DMS153 treated with DMSO at 0.1 percent for 48 hours (cell line): ENCODE measurements at regions not wholly inside any gene's neighbourhood (a gene's known extent, or its start where the extent isn't known, plus 50 kb on each side); places are given as distances from the start of the nearest gene placed in this dataset.

ENCODE experiments used
- DNase-seq: peaks from one replicate; lab custom pipeline; 2025; ENCODE audit not compliant: unreplicated experiment; lab: John Stamatoyannopoulos, UW

DNA sequence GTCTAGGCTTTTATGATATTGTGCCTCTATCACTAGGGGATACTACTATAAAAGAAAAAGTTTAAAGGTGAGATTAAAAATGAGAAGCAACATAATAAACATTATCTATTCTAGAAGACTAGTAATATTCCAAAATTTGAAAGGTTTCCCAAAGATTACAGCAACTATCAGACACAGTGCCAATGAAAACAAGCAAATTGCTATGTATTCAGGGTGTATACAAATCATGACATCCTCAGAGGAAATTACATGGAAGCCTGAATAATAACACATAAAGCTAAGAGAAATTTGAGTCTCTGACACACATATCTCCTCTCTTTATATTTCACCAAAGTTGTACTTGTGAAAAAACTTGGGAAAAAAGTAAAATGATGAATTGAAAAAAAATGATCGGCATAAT lies 327.0 kb downstream of the SEC23A start:
- DNase-seq, result no peak

DNA sequence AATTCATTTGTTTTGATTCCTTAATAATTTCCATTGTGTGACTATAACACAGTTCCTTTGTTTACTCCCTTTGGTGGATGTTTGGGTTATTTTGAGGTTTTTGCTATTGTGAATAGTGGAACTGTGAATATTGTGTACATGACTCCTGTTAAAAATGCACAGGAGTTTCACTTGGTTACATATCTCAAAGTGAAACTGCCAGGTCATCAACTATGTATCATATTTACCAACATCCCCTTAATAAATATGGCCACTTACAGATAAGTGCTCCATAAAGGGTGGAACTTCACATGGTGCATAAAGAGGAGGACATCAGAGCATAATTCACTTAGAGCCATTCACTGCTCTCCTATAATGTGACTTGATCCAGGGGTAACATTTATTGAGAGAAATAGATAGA lies 328.9 kb downstream of the SEC23A start:
- DNase-seq, result no peak

DNA sequence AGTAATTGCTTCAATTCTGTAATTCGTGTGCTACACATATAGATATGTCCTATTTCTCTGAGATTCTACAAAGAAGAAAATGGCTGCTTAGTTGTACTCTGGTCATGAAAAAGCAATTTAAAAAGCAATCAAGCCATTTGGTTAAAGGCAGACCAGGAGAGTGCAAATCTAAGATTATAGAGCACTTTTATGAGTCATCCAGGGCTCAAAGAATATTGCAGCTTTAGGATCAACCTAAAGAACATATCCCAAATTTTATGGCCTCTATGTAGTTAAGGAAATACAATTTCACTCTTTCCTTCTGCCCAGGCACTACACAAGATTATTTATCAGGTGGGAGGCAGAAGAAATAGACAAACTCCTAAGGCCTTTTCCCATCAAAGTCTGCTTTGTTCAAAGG lies 332.8 kb downstream of the SEC23A start:
- no peak for DNase-seq

DNA sequence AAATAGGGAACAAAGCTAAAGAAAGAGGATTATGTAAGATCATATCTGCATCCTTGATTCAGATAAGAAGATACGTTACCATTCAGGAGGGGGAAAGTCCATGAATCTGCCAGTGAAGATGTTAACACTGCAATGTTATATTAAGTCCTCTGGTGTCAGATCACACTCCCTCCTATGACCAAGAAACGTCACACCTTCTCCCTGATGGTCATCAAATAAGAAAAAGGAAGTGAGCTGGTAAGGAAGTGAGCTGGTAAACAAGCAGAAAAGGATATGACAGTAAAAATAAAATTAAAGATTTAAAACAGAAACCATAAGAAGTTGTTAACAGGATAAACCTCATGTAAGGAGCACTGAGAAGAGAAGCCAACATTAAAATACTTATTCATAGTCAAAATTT lies 340.2 kb downstream of the SEC23A start:
- no peak for DNase-seq

DNA sequence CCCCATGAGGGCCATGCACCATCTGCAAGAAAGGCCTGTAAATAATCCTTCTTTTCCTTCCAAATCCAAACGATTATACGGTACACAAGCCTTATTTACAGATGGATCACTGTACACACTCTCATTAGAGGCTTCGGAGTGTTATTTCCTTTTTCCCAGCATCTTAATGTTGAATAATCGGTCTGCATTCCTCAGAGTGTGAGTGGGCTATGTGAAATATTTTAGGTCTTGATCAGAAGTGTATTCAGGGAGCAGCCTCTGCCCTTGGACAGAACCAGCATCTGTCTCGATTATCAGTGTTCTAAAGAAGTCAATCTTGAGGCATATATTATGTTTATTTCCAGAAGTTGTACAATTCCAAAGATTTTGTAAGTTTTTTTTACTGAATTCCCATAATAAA lies 340.6 kb downstream of the SEC23A start:
- no peak for DNase-seq

DNA sequence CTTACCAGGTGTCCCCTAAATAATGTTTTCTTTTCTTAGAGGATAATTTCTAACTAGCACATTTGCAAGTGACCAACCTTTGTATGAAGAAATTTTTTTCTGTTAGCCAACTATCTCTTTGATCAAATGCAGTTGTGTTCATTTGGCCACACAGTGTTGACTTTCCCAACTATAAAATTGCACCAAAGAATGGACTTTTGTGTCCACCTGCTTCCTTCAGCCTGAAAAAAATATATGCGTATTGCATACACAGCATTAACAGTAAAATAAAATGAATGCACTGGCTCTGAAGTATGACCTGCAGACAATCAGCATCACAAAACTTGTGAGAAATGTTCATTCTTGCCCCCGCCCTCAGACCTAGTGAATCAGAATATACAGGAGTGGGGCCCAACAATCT lies 342.0 kb downstream of the SEC23A start:
- no peak for DNase-seq

DNA sequence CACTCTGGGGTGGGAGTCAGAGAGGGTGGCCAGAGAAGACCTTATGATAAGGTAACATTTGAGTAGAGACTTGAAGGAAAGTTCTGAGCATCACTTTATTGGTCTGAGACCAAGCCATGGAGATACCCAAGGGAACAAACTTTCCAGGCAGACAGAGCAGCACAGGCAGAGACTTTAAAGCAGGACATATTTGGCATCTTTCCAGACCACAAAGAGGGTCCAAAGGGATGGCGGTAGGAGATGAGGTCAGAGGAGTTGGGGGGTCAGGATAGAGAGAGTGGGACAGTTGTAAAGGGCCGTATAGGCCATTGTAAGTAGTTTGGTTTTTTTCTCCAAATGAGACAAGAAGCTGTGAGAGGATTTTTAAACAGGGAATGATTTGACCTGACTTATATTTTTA lies 344.4 kb downstream of the SEC23A start:
- DNase-seq, result no peak

DNA sequence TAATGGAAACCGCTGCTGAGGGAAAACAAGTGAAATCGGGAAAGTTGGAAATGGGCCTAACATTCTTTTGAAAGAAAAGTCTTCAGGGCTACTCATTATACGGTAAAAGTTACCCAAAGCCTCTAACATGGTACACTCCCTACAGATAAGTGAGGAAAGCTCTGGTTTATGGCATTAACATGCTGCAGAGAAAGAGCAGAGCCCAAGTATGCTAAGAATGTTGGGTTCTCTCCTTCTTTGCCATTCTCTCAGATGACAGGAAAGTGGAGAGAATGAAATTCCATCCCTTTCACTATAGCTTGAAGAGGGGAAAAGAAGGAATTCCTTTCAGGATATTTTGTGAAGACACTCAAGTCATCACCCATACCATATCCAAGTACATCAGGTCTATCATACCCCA lies 348.0 kb downstream of the SEC23A start:
- DNase-seq, result no peak

DNA sequence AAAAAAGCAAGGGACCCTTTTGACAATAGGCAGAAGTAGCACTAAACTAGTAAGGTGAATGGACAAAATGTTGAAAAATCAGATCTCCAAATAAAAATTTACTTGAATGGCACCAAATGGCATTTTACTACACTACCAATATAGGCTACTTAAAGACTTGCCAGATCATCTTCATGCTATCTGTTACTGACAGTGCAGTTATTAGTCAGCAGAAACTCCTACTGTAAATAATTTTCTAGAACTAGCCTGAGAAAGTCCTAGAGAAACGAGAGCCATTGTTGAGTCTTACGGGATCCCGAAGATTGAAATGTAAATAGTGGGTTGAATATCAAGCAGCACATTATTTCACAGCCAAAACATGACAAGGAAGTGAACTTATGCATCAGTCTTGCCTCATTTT lies 350.3 kb downstream of the SEC23A start:
- no peak for DNase-seq

DNA sequence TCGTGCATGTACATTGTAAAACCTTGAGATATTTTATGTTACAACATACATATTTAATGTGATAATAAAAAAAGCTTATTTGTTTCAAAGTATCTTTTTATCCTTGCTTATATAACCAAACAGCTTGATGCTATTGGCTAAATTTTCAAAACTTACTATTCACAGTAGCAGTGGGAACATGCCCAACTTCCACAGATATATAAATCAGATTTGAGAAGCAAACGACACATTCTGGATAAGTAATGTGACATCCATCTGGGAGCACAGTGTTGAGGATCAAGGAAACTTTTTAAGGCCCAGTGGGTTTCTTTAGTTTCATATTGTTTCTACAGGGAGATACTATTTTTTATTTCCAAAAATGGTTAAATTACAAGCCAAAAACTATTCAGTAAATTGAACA lies 350.7 kb downstream of the SEC23A start:
- DNase-seq, result no peak

DNA sequence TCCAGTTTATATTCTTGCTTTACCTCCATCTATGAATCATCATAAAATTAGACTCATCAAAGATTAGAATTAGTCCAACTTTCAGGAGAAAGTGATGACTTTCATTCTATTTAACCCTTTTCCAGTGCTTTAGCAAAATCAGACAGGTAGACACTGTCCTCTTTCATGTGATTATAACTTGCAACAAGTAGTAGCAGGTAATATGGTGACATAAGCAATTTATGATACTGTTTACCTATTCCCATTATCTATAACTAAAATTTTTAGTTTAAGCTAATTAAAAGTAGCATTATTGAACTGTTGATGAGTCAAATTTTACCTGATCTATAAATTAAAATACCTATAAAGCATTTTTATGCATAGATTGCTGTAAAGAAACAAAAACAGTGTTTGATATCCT lies 351.6 kb downstream of the SEC23A start:
- DNase-seq, result no peak

DNA sequence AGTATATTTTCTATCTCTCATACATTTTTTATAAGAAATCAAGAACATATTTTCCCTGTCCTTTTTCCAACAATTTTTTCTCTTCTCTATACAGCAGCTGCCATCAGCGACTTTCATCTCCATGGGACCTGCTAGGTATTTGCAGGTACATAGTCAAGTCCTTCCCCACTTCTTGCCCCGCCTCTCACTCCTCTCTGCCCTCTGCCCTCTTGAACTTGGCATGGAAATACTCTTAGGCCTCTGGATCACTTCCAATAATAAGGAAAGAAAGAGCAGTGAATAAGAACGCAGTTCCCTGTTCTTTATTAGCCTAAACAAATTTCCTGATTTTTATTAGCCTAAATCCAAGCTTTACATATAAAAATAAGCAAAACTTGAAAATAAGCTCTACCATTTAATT lies 353.1 kb downstream of the SEC23A start:
- no peak for DNase-seq

DNA sequence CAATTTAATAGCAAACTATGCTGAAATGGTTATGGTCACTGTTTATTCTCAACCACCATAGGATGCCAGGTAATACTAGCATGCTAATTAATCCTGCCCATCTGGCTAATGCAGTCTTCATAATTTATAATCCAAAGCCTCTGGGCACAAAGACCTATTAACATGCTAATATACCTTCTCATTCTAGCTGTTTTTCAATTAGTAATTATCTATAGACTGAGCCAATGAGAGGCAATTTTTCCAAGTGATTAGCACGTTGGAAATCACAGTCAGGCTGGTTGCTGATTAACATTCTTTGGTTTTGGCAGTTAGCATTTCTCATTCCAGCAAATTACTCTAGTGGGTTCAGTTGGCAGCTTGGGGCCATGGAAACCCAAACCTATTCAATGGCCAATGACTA lies 357.2 kb downstream of the SEC23A start:
- no peak for DNase-seq

DNA sequence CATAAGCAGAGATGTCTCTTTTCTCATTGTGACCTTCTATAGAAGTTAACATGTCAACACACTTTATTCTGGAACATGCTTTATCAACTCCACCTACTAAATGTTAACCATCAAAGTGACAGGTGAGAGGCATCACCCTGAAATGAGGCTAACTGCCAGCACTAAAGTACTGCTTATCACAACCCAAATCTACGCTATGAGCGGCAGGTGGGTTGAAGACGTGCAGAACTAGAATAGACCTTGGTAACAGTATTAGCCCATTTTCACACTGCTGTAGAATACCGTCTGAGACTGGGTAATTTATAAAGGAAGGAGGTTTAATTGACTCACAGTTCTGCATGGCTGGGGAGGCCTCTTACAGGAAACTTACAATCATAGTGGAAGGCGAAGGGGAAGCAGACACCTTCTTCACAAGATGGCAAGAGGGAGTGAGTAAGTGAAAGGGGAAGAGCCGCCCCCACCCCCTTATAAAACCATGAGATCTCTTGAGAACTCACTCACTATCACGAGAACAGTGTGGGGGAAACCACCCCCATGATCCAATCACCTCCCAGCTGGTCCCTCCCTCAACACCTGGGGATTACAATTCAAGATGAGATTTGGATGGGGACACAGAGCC lies 359.0 kb downstream of the SEC23A start:
- no peak for DNase-seq

DNA sequence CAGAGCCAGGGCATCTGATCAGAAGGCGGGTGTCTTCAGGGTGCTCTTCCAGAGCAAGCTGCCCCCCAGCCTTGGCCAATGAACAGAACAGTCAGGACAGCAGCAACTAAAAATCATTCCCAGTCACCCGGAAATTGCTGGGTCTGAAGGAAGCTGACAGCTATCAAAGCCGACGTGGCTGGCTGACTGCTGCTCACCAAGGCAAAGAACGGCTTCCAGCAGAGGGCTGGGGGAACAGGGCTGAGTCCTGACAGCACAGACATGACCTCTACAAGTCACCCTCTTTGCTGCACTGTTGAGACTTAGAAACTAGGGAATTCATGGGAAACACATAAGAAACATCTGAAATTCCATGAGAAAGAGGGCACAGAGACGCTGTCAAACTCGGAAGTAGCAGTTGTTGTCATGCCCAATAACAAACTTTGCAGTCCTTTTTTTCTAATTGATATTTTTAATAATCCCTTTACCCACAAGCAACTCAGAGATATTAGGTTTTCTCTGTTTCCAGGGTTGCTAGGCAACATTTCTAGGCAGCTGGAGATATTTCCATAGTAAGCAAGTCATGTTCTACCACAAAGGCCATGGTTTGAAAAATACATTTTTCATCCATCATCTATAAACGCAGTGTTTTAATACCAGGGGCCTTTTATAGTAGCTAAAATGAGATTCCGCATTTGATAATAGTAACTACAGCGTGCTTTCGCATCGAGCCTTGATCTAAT lies 365.2 kb downstream of the SEC23A start:
- DNase-seq, result no peak

DNA sequence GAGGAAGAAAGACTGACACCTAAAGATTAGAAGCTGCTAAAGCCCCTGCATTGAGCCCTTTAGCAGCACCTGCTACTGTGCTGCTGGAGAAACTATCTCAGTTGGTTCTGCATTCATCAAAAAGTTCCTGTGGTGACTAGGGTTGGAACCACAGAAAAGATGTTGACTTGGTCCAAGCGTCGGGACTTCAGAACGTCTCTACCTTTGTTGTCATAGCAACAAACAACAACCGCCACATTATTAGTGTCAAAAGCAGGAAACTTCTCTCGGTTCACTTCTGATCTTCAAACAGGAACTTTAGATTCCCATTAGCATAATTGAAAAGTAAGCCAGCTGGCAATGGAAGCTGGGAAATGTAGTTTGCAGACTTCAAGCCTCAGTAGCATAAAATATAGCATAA lies 368.0 kb downstream of the SEC23A start:
- DNase-seq, result no peak

DNA sequence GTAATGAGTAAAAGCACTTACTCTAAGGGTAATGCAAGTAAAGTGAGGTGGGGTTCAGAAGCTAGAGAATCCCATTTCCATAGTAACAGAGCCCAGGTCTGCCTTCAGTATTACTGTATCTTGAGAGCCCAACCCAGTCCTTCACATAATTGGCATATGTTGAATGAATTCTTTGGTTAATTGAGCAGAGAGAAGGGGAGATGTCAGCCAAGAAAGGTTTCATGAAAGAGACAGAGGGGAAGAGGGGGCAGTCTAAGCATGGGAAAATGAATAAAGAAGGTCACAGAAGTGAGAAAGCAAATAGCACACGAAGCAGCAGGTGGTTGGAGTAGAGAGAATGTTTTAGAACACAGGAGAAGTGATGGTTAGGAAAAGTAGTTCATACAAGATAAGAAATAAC lies 371.1 kb downstream of the SEC23A start:
- DNase-seq, result no peak

DNA sequence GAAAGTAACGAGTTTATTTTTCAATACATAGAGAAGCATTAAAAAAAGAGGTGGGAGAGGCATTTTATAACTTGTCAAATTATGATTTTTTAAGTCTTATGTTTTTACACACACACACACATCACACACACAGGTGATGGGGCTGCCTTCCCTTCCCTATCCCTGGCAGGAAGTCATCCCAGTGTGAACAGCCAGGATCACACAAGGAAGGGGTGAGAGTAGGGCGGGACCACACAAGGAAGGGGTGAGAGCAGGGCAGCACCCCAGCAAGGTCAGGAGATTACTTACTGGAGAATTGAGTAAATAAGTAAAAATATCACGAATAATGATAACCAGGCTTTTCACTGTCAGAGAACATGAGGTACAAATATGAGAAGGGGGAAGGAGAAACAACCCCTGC lies 372.6 kb downstream of the SEC23A start:
- no peak for DNase-seq

DNA sequence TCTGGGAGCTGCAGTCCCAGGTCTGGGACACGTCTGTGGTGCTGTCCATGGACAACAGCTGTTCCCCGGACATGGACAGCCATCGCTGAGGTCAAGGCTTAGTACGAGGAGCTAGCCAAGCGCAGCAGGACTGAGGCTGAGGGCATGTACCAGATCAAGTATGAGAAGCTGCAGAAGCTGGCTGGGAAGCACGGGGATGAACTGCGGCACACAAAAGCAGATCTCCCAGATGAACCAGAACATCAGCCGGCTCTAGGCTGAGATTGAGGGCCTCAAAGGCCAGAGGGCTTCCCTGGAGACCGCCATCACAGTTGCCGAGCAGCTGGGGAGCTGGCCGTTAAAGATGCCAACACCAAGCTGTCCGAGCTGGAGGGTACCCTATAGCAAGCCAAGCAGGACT lies 375.3 kb downstream of the SEC23A start:
- no peak for DNase-seq

DNA sequence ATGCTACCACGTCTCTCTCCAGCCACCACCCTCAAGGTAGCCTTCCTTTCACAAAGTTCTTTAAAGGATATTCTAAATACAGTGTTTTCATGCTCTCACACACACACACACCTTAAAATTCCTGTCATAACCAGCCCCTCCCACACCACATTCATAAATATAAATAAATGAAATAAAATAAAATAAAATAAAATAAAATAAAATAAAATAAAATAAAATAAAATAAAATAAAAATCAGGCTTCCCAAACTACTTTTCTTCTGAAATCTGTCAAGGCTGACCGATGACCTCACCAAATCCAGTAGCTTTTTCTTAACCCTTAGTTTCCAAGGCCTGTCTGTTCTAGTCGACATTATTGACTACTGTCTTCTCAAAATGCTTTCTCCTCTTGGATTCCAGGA lies 378.4 kb downstream of the SEC23A start:
- DNase-seq, result no peak

DNA sequence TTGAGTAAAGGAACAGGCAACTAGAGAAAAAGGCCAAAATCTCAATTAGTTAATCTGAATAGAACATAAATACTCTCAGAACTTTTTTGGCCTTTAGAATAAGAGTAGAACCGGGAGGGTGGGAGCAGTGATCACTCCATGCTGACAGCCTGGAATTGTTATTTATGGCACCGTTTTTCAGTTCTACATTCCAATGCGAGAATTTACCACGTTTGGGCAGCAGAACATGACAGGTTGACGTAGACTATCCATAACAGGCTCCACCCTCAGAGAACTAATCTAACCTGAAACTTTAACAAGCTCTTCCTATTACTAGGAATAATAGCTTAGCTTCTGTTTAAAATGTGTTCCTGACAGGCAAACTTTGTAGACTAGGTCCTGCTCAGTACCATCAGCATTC lies 379.1 kb downstream of the SEC23A start:
- DNase-seq, result no peak

DNA sequence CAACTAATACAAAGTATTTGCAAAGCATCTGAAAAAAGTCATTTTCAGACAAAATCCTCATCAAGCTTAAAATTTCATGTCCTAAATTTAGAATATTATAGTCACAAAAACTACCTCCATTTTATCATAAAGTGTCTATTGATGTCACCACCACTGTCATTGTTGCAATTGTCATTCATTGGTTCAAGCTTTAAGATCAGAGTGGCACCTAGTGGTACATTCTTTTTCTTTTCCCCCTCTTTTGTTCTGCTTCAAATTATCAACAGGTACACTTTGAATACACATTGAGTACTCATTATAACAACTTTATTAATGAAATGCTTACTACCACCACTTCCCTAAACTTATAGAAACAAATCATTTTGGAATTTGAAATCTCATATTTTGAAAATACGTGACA lies 379.8 kb downstream of the SEC23A start:
- no peak for DNase-seq

DNA sequence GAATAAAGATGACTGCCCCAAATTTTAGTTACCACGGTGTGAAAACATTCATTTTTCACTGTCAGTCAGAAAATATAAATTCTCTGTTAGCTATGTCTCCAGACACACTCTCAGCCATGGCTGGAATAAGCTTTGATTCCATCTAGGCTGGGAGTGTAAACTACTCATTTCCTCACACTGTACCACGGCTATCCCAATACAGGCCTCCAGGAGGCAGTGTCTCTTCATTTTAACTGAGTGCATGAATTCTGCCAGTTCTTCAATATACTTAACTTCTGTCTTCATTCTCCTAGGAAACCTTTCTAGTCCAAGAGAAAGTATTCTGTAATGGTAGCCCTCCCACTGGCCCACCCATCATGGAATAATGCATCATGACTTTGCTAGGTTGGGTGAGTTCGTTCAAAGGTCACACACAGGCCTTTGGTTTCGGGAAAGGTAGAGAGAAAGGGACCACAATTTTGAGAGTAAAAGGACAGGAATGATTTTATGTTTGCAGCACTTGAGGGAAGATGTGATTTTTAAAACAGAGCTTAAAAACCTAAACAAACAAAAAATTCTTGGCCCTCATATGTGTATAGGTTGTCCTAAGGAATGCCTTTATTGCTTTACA lies 381.1 kb downstream of the SEC23A start:
- no peak for DNase-seq
